Vagina (tissue), 2 donors: ENCODE measurements at regions not wholly inside any gene's neighbourhood (a gene's known extent, or its start where the extent isn't known, plus 50 kb on each side); places are given as distances from the start of the nearest gene placed in this dataset.

Experiments used
- DNase-seq, 2 donors: peaks; one replicate each; pipeline ENCODE4 v3.0.0-alpha.2; 2017; ENCODE audit errors: extremely low spot score in 2 of 2
- H3K27ac ChIP-seq: fragments of 200-600 bp; sonication (generic); one replicate; pipeline ENCODE4 v1.5.1; 2019
- H3K27me3 ChIP-seq: fragments of 200-600 bp; sonication (generic); one replicate; pipeline ENCODE4 v1.5.1; 2019
- H3K36me3 ChIP-seq, 2 donors: fragments of 200-600 bp; sonication (generic); one replicate each; pipeline ENCODE4 v1.5.1; 2017 to 2019
- H3K4me1 ChIP-seq: fragments of 200-600 bp; sonication (generic); one replicate; pipeline ENCODE4 v1.5.1; 2019
- H3K4me3 ChIP-seq, 2 donors: fragments of 200-600 bp; sonication (generic); 1 replicate in 1 of 2; 2 replicates in 1 of 2; pipeline ENCODE4 v1.5.1; 2016 to 2019
- H3K9me3 ChIP-seq: fragments of 200-600 bp; sonication (generic); one replicate; pipeline ENCODE4 v1.5.1; 2019
- CTCF ChIP-seq, 3 experiments: fragments of 450-650 bp in 2 of 3; fragments of 200-600 bp in 1 of 3; sonication (generic) in 1 of 3; IDR thresholded peaks; one replicate each; pipeline ENCODE4 v1.5.1; 2017 to 2019; ENCODE audit warnings: antibody characterized with exemption in 3 of 3, mild to moderate bottlenecking in 2 of 3, moderate library complexity in 2 of 3
- POLR2A ChIP-seq, 2 donors: fragments of 450-650 bp; IDR thresholded peaks; one replicate each; pipeline ENCODE4 v1.6.1; 2017; ENCODE audit warnings: antibody characterized with exemption in 2 of 2, mild to moderate bottlenecking in 2 of 2, moderate library complexity in 2 of 2
- POLR2AphosphoS5 ChIP-seq, 2 donors: sonication (generic); formaldehyde crosslinking; IDR thresholded peaks; one replicate each; pipeline ENCODE4 v1.9.0; 2017; ENCODE audit warnings: antibody characterized with exemption in 2 of 2, mild to moderate bottlenecking in 2 of 2, low read depth in 1 of 2; ENCODE audit not compliant: insufficient read depth in 1 of 2
- intact Hi-C: fragments of 100-400 bp; cut with DNase I; formaldehyde crosslinking; loops from one replicate; pipeline ENCODE4 v1.15.1; 2023

GRCh38 chr13:78098249-78098648 is 179.6 kb upstream of the EDNRB start:
- intact Hi-C loops = no loop called here
- DNase-seq = no peak
- Histone ChIP-seq H3K36me3 (no peaks in the 10 kb centered on the region), H3K27ac (no peak overlapping the region), H3K4me1 (no peaks in the 10 kb centered on the region), H3K27me3 (no peaks in the 10 kb centered on the region), H3K9me3 (no peaks in the 10 kb centered on the region), H3K4me3 (no peak overlapping the region)
- TF ChIP-seq CTCF (IDR thresholded peaks at IDR 0.05) (no peak), POLR2AphosphoS5 (IDR thresholded peaks at IDR 0.05; ENCODE audit: insufficient read depth in 1 of 2, low read depth in 1 of 2) (no peak)

GRCh38 chr13:78096221-78096620 is 177.6 kb upstream of the EDNRB start:
- Histone ChIP-seq H3K36me3 (no peaks in the 10 kb centered on the region), H3K4me1 (no peaks in the 10 kb centered on the region), H3K4me3 (no peak overlapping the region), H3K9me3 (no peaks in the 10 kb centered on the region), H3K27ac (no peak overlapping the region), H3K27me3 (no peaks in the 10 kb centered on the region)
- intact Hi-C loops = no loop called here
- TF ChIP-seq POLR2A (IDR thresholded peaks at IDR 0.05) (no peak), POLR2AphosphoS5 (IDR thresholded peaks at IDR 0.05; ENCODE audit: insufficient read depth in 1 of 2, low read depth in 1 of 2) (no peak), CTCF (IDR thresholded peaks at IDR 0.05) (no peak)
- DNase-seq = no peak

GRCh38 chr13:78087966-78088678 is 169.5 kb upstream of the EDNRB start:
- intact Hi-C loops = no loop called here
- H3K27ac ChIP-seq = no peak overlapping the region
- no peak for TF ChIP-seq POLR2A (IDR thresholded peaks at IDR 0.05)
- no peak for TF ChIP-seq POLR2AphosphoS5 (IDR thresholded peaks at IDR 0.05; ENCODE audit: insufficient read depth in 1 of 2, low read depth in 1 of 2)
- TF ChIP-seq CTCF (IDR thresholded peaks at IDR 0.05) = no peak

GRCh38 chr13:78085434-78086225 is 167.0 kb upstream of the EDNRB start:
- intact Hi-C loops = no loop called here

More at GRCh38 chr13:78087966-78088678, 169.5 kb upstream of the EDNRB start:
- no peaks in the 10 kb centered on the region for H3K9me3 ChIP-seq
- H3K4me3 ChIP-seq = no peak overlapping the region
- DNase-seq = no peak
- no peaks in the 10 kb centered on the region for H3K4me1 ChIP-seq
- H3K27me3 ChIP-seq = no peaks in the 10 kb centered on the region
- no peaks in the 10 kb centered on the region for H3K36me3 ChIP-seq

GRCh38 chr13:78084401-78084800 is 165.8 kb upstream of the EDNRB start:
- Histone ChIP-seq H3K4me1 (no peaks in the 10 kb centered on the region), H3K27me3 (no peaks in the 10 kb centered on the region), H3K9me3 (no peaks in the 10 kb centered on the region), H3K4me3 (no peak overlapping the region), H3K27ac (no peak overlapping the region), H3K36me3 (no peaks in the 10 kb centered on the region)
- no peak for DNase-seq
- TF ChIP-seq POLR2AphosphoS5 (IDR thresholded peaks at IDR 0.05; ENCODE audit: insufficient read depth in 1 of 2, low read depth in 1 of 2) = no peak
- TF ChIP-seq POLR2A (IDR thresholded peaks at IDR 0.05) = no peak
- TF ChIP-seq CTCF (IDR thresholded peaks at IDR 0.05) = no peak
- intact Hi-C loops = no loop called here

More at GRCh38 chr13:78085434-78086225, 167.0 kb upstream of the EDNRB start:
- Histone ChIP-seq H3K4me3 (no peak overlapping the region), H3K27me3 (no peaks in the 10 kb centered on the region), H3K27ac (no peak overlapping the region), H3K4me1 (no peaks in the 10 kb centered on the region), H3K36me3 (no peaks in the 10 kb centered on the region), H3K9me3 (no peaks in the 10 kb centered on the region)
- no peak for DNase-seq
- TF ChIP-seq POLR2AphosphoS5 (IDR thresholded peaks at IDR 0.05; ENCODE audit: insufficient read depth in 1 of 2, low read depth in 1 of 2) (no peak), POLR2A (IDR thresholded peaks at IDR 0.05) (no peak)
